ENCODE measurements at regions not wholly inside any gene's neighbourhood (a gene's known extent, or its start where the extent isn't known, plus 50 kb on each side); places are given as distances from the start of the nearest gene placed in this dataset.

GRCh38 chr18:73220663-73221062 lies 352.9 kb upstream of the NETO1 start:
- H3K27me3 ChIP-seq: no peaks in the 10 kb centered on the region
- H3K4me3 ChIP-seq: no peak overlapping the region
- no peak overlapping the region for H3K27ac ChIP-seq
- TF ChIP-seq POLR2A (IDR thresholded peaks at IDR 0.05): no peak
- TF ChIP-seq, protein P1, sequence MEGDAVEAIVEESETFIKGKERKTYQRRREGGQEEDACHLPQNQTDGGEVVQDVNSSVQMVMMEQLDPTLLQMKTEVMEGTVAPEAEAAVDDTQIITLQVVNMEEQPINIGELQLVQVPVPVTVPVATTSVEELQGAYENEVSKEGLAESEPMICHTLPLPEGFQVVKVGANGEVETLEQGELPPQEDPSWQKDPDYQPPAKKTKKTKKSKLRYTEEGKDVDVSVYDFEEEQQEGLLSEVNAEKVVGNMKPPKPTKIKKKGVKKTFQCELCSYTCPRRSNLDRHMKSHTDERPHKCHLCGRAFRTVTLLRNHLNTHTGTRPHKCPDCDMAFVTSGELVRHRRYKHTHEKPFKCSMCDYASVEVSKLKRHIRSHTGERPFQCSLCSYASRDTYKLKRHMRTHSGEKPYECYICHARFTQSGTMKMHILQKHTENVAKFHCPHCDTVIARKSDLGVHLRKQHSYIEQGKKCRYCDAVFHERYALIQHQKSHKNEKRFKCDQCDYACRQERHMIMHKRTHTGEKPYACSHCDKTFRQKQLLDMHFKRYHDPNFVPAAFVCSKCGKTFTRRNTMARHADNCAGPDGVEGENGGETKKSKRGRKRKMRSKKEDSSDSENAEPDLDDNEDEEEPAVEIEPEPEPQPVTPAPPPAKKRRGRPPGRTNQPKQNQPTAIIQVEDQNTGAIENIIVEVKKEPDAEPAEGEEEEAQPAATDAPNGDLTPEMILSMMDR (IDR thresholded peaks at IDR 0.05): no peak
- no peak for TF ChIP-seq EP300 (IDR thresholded peaks at IDR 0.05)
- no peak for DNase-seq
- intact Hi-C loops (cut with DNase I): no loop called here
- no peaks in the 10 kb centered on the region for H3K4me1 ChIP-seq (ENCODE audit: insufficient read depth)
- H3K9me3 ChIP-seq: no peaks in the 10 kb centered on the region
- no peaks in the 10 kb centered on the region for H3K36me3 ChIP-seq
- WGBS, 3 donors: 77 to 88% (median 86%) methylated on average over 5 of the region's 5 CpGs

- no peak overlapping the region for H3K27ac ChIP-seq
- H3K4me3 ChIP-seq: no peak overlapping the region
- H3K9me3 ChIP-seq: no peaks in the 10 kb centered on the region
- no peaks in the 10 kb centered on the region for H3K36me3 ChIP-seq
- WGBS, 3 donors: 64 to 82% (median 71%) methylated on average over 2 of the region's 2 CpGs
- DNase-seq: no peak
- intact Hi-C loops (cut with DNase I): no loop called here
- no peaks in the 10 kb centered on the region for H3K27me3 ChIP-seq
- no peaks in the 10 kb centered on the region for H3K4me1 ChIP-seq (ENCODE audit: insufficient read depth)
- TF ChIP-seq POLR2A (IDR thresholded peaks at IDR 0.05): no peak
- no peak for TF ChIP-seq EP300 (IDR thresholded peaks at IDR 0.05)
- TF ChIP-seq, protein P1 (IDR thresholded peaks at IDR 0.05): no peak
Measured at GRCh38 chr18:73218293-73218692, 350.5 kb upstream of the NETO1 start.

GRCh38 chr18:73214970-73215369 lies 347.2 kb upstream of the NETO1 start:
- intact Hi-C loops (cut with DNase I): no loop called here
- H3K4me3 ChIP-seq: no peak overlapping the region
- H3K9me3 ChIP-seq: no peaks in the 10 kb centered on the region
- WGBS, 3 donors: 78 to 88% (median 87%) methylated on average over 7 of the region's 7 CpGs
- H3K36me3 ChIP-seq: no peaks in the 10 kb centered on the region
- no peaks in the 10 kb centered on the region for H3K27me3 ChIP-seq
- H3K4me1 ChIP-seq (ENCODE audit: insufficient read depth): no peaks in the 10 kb centered on the region
- TF ChIP-seq POLR2A (IDR thresholded peaks at IDR 0.05) (no peak), EP300 (IDR thresholded peaks at IDR 0.05) (no peak)
- TF ChIP-seq, protein P1 (IDR thresholded peaks at IDR 0.05): no peak
- no peak for DNase-seq
- no peak overlapping the region for H3K27ac ChIP-seq

DNA sequence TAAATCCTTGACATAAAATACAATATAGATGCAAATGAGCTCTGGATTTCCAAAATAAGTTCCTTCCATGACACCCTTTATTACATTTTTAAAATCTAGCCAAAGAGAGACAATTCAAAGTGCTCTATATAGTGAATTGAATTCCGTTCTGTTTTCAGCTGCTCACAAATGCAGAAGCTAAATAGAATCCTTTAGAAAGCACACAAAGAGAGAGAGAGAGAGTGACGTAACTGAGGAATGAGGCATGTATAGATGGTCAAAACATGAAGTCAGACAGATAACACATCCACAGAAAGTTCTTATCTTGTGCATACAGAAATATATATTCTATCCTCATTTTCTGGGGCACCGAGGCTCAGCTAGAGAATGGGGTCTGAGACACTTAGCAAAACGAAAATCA lies 344.7 kb upstream of the NETO1 start:
- intact Hi-C loops (cut with DNase I): no loop called here
- no peak overlapping the region for H3K27ac ChIP-seq
- H3K36me3 ChIP-seq: no peaks in the 10 kb centered on the region
- DNase-seq: no peak
- no peaks in the 10 kb centered on the region for H3K27me3 ChIP-seq
- 62 to 76% (median 66%) methylated on average over 4 of the region's 4 CpGs for WGBS, 3 donors
- no peaks in the 10 kb centered on the region for H3K4me1 ChIP-seq (ENCODE audit: insufficient read depth)
- no peaks in the 10 kb centered on the region for H3K9me3 ChIP-seq
- TF ChIP-seq POLR2A (IDR thresholded peaks at IDR 0.05) (no peak), EP300 (IDR thresholded peaks at IDR 0.05) (no peak)
- TF ChIP-seq, protein P1 (IDR thresholded peaks at IDR 0.05): no peak
- H3K4me3 ChIP-seq: no peak overlapping the region

GRCh38 chr18:73201940-73202339 lies 334.2 kb upstream of the NETO1 start:
- Histone ChIP-seq H3K4me1 (ENCODE audit: insufficient read depth) (no peaks in the 10 kb centered on the region), H3K27me3 (no peaks in the 10 kb centered on the region), H3K27ac (no peak overlapping the region), H3K36me3 (no peaks in the 10 kb centered on the region), H3K4me3 (no peak overlapping the region), H3K9me3 (no peaks in the 10 kb centered on the region)
- no peak for TF ChIP-seq POLR2A (IDR thresholded peaks at IDR 0.05)
- TF ChIP-seq, protein P1 (IDR thresholded peaks at IDR 0.05): no peak
- no peak for TF ChIP-seq EP300 (IDR thresholded peaks at IDR 0.05)
- DNase-seq: no peak
- intact Hi-C loops (cut with DNase I): no loop called here
- 66 to 70% (median 67%) methylated on average over 6 of the region's 6 CpGs for WGBS, 3 donors
